Pancreas (tissue), 10 donors: ENCODE measurements at regions not wholly inside any gene's neighbourhood (a gene's known extent, or its start where the extent isn't known, plus 50 kb on each side); places are given as distances from the start of the nearest gene placed in this dataset.

ENCODE experiments used
- ATAC-seq, 4 donors: fragments of 200-7000 bp; cut with Tn5 transposase; one replicate each; pipeline versions ENCODE4 v1.8.0 to v1.9.1; 2020; ENCODE audit warnings: mild to moderate bottlenecking in 4 of 4, moderate library complexity in 4 of 4
- DNase-seq, 6 donors: peaks; one replicate each; pipeline ENCODE4 v3.0.0-alpha.2; 2020
- FAIRE-seq: peaks from 2 replicates; lab custom pipeline; 2012; peaks lifted over from hg19 to GRCh38; lab: Jason Lieb, UNC
- H3K27ac ChIP-seq, 4 donors: fragments of 200-600 bp; sonication (generic); 1 replicate in 3 of 4; 2 replicates in 1 of 4; pipeline versions ENCODE4 v1.5.0 to v1.8.0; 2020
- H3K27me3 ChIP-seq, 4 donors: fragments of 200-600 bp; one replicate each; pipeline ENCODE4 v1.8.0; 2021
- H3K36me3 ChIP-seq, 3 donors: fragments of 200-600 bp; sonication (generic) in 1 of 3; one replicate each; pipeline versions ENCODE4 v1.5.0 to v1.8.0; 2020 to 2021
- H3K4me1 ChIP-seq, 3 donors: fragments of 200-600 bp; one replicate each; pipeline ENCODE4 v1.8.0; 2021
- H3K4me3 ChIP-seq, 4 donors: fragments of 200-600 bp; sonication (generic) in 2 of 4; one replicate each; pipeline versions ENCODE4 v1.5.0 to v1.8.0; 2020 to 2021
- H3K9me3 ChIP-seq, 4 donors: fragments of 200-600 bp; one replicate each; pipeline ENCODE4 v1.8.0; 2021
- WGBS, 2 donors: extraction: QIAGEN DNeasy Blood & Tissue Kit; methylation state at CpG; one replicate each; pipeline ENCODE4 v1.1.7; 2013; 5-methylcytosine and 5-hydroxymethylcytosine counted together
- intact Hi-C, 3 donors: fragments of 100-400 bp; cut with DNase I; formaldehyde crosslinking; loops; one replicate each; pipeline versions ENCODE4 v1.11.1 to v1.14.2; 2022
- TF ChIP-seq, protein P1 (sequence below), 4 donors: fragments of 200-600 bp; sonication (generic) in 3 of 4; IDR thresholded peaks; one replicate each; pipeline versions ENCODE4 v1.5.0 to v1.8.0; 2021; ENCODE audit warnings: antibody characterized with exemption in 4 of 4
- donor health status: healthy with polysubstance abuse.
- donor health status: DM: no; HTN: no; CAD: no; lungs with moderate emphysema.
- donor health status: DM: no; HTN: no; CAD: no.
- donor health status: control.
- donor health status: control.
- donor health status: Bipolar disorder and iron deficiency.
- donor health status: DM: yes; HTN: yes; CAD: no.
- donor health status: DM: no; HTN: no; CAD: no.
- donor health status: DM: no; HTN: no; CAD: no.
- donor health status: DM: yes; HTN: yes; CAD: no.

DNA sequence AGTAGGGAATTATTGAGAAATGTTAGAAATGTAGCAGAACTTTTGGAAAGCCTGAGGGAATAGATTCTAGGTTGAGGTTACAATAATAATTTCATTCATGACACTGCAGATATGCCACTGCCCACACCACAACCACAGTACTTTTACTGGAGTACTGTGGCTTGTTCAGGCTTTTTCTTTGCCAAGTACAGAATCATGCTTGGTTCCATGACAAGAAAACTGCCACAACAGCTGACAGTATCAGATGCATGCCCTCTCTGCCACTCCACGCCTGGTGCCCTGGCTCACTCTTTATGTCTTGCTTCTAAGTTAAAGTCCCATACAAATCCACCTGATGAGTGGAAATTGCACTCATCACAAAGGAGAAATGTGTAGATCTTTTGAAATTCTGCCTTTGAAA, 398.6 kb downstream of the ZIC1 start:
- Histone ChIP-seq H3K4me1 (no peaks in the 10 kb centered on the region), H3K36me3 (no peaks in the 10 kb centered on the region), H3K27ac (no peak overlapping the region), H3K9me3 (no peaks in the 10 kb centered on the region), H3K27me3 (no peaks in the 10 kb centered on the region), H3K4me3 (no peak overlapping the region)
- DNase-seq (no peak), ATAC-seq (no peak), FAIRE-seq (no peak)
- intact Hi-C loops, result no loop called here
- 62 to 88% methylated on average over 1 of the region's 1 CpG for WGBS, 2 donors
- TF ChIP-seq, protein P1, sequence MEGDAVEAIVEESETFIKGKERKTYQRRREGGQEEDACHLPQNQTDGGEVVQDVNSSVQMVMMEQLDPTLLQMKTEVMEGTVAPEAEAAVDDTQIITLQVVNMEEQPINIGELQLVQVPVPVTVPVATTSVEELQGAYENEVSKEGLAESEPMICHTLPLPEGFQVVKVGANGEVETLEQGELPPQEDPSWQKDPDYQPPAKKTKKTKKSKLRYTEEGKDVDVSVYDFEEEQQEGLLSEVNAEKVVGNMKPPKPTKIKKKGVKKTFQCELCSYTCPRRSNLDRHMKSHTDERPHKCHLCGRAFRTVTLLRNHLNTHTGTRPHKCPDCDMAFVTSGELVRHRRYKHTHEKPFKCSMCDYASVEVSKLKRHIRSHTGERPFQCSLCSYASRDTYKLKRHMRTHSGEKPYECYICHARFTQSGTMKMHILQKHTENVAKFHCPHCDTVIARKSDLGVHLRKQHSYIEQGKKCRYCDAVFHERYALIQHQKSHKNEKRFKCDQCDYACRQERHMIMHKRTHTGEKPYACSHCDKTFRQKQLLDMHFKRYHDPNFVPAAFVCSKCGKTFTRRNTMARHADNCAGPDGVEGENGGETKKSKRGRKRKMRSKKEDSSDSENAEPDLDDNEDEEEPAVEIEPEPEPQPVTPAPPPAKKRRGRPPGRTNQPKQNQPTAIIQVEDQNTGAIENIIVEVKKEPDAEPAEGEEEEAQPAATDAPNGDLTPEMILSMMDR (IDR thresholded peaks at IDR 0.05), result no peak

GRCh38 chr3:147809206-147809605, 400.0 kb downstream of the ZIC1 start:
- no peak for DNase-seq
- no peak for FAIRE-seq
- 54 to 67% methylated on average over 1 of the region's 1 CpG for WGBS, 2 donors
- TF ChIP-seq, protein P1 (IDR thresholded peaks at IDR 0.05), result no peak
- ATAC-seq, result no peak
- no peak overlapping the region for H3K4me3 ChIP-seq
- no peaks in the 10 kb centered on the region for H3K36me3 ChIP-seq
- no peaks in the 10 kb centered on the region for H3K27me3 ChIP-seq
- no peaks in the 10 kb centered on the region for H3K4me1 ChIP-seq
- H3K27ac ChIP-seq, result no peak overlapping the region
- no peaks in the 10 kb centered on the region for H3K9me3 ChIP-seq
- intact Hi-C loops, result no loop called here

DNA sequence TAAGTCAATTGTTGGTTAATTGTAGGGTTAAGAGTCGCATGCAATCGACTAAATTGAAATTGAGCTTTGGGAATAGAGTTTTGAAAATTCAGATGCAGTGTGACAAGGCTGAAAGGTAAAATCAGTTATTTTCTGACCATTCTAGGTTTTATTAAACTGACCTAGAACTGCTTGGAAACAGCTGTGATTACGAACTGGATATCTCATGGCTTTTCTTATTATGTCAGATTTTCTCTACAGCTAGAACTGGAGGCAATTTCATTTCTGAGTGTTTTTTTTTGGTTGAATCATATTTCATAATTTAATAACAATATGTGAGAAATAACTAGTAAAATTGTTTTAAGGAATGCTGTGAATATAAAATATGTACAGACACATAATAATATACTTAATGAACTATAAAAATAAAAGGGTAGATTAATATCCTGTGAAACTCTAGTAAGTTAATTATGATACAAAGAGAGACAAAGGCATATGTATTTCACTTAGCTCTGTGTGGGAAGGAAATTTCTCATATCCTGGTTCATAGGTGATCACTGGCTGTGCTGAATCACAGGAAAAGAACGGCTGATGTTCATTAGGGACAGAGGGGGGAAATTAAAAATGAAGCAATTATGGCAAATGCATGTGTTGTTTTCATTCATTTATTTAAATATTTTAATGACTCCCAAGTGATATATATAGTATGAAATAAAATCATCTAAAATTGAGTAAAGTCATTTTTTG, 403.2 kb downstream of the ZIC1 start:
- 62 to 71% methylated on average over 4 of the region's 4 CpGs for WGBS, 2 donors
- H3K27me3 ChIP-seq, result no peaks in the 10 kb centered on the region
- no peak for FAIRE-seq

DNA sequence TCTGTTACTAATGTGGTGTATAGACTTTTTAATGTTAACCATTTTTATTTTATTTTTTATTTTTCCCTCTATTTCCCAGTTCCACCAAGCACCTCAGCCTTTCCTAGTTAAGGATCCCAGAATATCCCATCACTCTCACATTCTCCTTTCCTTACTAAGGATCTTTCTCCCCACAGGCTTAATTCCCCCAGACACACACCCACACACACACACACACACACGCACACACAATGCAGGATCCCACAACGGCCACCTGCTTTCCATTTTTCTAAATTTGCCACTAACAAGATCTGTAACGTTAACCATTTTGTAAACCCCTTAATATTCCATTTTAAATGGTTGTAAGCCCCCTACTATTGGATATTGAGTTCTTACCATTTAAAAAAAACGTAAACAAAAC, 404.1 kb downstream of the ZIC1 start:
- TF ChIP-seq, protein P1 (IDR thresholded peaks at IDR 0.05), result no peak
- Histone ChIP-seq H3K4me3 (no peak overlapping the region), H3K4me1 (no peaks in the 10 kb centered on the region), H3K36me3 (no peaks in the 10 kb centered on the region), H3K27ac (no peak overlapping the region), H3K27me3 (no peaks in the 10 kb centered on the region), H3K9me3 (no peaks in the 10 kb centered on the region)
- FAIRE-seq (no peak), DNase-seq (no peak), ATAC-seq (no peak)
- 39 to 53% methylated on average over 4 of the region's 4 CpGs for WGBS, 2 donors
- intact Hi-C loops, result no loop called here

More for the DNA sequence above, 403.2 kb downstream of the ZIC1 start:
- intact Hi-C loops, result no loop called here
- Histone ChIP-seq H3K4me1 (no peaks in the 10 kb centered on the region), H3K4me3 (no peak overlapping the region), H3K9me3 (no peaks in the 10 kb centered on the region), H3K36me3 (no peaks in the 10 kb centered on the region), H3K27ac (no peak overlapping the region)
- no peak for DNase-seq
- TF ChIP-seq, protein P1 (IDR thresholded peaks at IDR 0.05), result no peak
- ATAC-seq, result no peak

DNA sequence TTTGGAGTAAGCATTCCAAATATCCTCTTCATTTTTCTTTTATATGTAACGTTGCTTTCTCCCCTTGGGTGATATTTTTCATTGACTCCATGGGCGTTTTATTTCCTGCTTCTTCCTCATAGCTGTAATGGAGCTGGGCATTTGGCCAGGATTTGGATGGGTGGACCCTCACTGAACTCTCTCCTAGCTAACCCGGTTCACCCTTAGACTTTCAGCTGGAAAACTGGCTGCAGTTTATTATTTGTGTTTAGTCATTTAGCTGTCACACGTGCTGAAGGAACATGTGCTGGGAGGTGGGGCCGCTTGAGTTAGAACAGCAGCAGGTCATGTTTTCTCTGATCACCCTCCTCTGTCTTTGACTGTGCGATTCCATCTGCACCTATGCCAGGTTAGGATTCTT, 407.6 kb downstream of the ZIC1 start:
- no peaks in the 10 kb centered on the region for H3K27me3 ChIP-seq
- no peak for DNase-seq
- no peak for FAIRE-seq
- TF ChIP-seq, protein P1 (IDR thresholded peaks at IDR 0.05), result no peak
- no peak overlapping the region for H3K27ac ChIP-seq
- intact Hi-C loops, result no loop called here
- H3K36me3 ChIP-seq, result no peaks in the 10 kb centered on the region
- H3K4me1 ChIP-seq, result no peaks in the 10 kb centered on the region
- no peak overlapping the region for H3K4me3 ChIP-seq
- peak in 1 of 4 donors; percentile 34 for ATAC-seq
- no peaks in the 10 kb centered on the region for H3K9me3 ChIP-seq
- 20 to 23% methylated on average over 6 of the region's 6 CpGs for WGBS, 2 donors
